MM.1S (cell line): ENCODE measurements at regions not wholly inside any gene's neighbourhood (a gene's known extent, or its start where the extent isn't known, plus 50 kb on each side); places are given as distances from the start of the nearest gene placed in this dataset.

Experiments used
- EZH2phosphoT487 ChIP-seq: fragments of 300-600 bp; sonication (generic); IDR thresholded peaks from 2 replicates; pipeline ENCODE4 v1.6.1; 2018; ENCODE audit warnings: antibody characterized with exemption, low read length
- TF ChIP-seq, protein P1 (sequence below): fragments of 300-600 bp; sonication (generic); IDR thresholded peaks from 2 replicates; pipeline ENCODE4 v1.5.1; 2016; ENCODE audit warnings: antibody characterized with exemption, low read length, mixed read lengths

- TF ChIP-seq, protein P1, sequence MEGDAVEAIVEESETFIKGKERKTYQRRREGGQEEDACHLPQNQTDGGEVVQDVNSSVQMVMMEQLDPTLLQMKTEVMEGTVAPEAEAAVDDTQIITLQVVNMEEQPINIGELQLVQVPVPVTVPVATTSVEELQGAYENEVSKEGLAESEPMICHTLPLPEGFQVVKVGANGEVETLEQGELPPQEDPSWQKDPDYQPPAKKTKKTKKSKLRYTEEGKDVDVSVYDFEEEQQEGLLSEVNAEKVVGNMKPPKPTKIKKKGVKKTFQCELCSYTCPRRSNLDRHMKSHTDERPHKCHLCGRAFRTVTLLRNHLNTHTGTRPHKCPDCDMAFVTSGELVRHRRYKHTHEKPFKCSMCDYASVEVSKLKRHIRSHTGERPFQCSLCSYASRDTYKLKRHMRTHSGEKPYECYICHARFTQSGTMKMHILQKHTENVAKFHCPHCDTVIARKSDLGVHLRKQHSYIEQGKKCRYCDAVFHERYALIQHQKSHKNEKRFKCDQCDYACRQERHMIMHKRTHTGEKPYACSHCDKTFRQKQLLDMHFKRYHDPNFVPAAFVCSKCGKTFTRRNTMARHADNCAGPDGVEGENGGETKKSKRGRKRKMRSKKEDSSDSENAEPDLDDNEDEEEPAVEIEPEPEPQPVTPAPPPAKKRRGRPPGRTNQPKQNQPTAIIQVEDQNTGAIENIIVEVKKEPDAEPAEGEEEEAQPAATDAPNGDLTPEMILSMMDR: no peak
- TF ChIP-seq EZH2phosphoT487: no peak
These were observed 895.0 kb upstream of the SLITRK1 start for GRCh38 chr13:84777316-84777715.
